OCI-LY3 (cell line): ENCODE measurements at regions not wholly inside any gene's neighbourhood (a gene's known extent, or its start where the extent isn't known, plus 50 kb on each side); places are given as distances from the start of the nearest gene placed in this dataset.

Experiments used
- EZH2phosphoT487 ChIP-seq: fragments of 200-600 bp; shearing (Covaris generic); IDR thresholded peaks from 2 replicates; pipeline ENCODE4 v1.6.1; 2018; ENCODE audit warnings: antibody characterized with exemption, mixed run types, low read depth
- TF ChIP-seq, protein P1 (sequence below): fragments of 200-600, 300-600 bp; sonication (generic); IDR thresholded peaks from 2 replicates; pipeline ENCODE4 v1.5.1; 2014; ENCODE audit warnings: antibody characterized with exemption, low read length, low read depth

DNA sequence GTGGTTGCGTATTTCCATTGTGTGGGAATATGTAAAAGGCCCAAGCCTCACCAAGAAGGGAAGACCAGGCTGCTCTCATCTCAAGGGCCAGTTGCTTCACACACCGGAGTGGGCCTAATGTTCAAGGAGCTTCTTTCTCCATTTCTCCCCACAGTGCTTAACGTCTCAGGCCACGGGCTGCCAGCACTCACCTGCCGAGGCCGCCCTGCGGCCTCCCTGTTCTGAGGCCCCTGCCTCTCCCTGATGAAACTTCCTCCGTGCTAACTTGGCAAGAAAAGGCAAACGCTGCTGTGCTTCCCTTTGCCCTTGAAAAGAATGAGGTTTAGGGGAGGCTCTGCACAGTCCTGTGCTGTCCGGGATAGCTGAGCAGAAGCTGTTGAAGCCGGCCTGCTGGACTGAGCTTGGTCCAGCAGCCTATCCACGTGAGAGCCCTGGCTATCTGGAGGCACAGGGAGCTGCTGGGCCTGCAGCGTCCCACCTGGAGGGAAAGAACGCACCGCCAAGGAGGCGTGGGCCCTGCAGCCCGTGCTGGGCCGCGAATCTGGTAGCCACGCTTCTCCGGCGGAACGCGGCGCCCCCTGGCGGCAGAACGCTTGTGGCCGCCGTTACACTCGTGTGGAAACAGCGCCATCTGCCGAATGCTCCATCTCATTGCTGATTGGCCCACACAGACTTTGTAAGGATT, 73.5 kb upstream of the PRSS3 start:
- TF ChIP-seq, protein P1, sequence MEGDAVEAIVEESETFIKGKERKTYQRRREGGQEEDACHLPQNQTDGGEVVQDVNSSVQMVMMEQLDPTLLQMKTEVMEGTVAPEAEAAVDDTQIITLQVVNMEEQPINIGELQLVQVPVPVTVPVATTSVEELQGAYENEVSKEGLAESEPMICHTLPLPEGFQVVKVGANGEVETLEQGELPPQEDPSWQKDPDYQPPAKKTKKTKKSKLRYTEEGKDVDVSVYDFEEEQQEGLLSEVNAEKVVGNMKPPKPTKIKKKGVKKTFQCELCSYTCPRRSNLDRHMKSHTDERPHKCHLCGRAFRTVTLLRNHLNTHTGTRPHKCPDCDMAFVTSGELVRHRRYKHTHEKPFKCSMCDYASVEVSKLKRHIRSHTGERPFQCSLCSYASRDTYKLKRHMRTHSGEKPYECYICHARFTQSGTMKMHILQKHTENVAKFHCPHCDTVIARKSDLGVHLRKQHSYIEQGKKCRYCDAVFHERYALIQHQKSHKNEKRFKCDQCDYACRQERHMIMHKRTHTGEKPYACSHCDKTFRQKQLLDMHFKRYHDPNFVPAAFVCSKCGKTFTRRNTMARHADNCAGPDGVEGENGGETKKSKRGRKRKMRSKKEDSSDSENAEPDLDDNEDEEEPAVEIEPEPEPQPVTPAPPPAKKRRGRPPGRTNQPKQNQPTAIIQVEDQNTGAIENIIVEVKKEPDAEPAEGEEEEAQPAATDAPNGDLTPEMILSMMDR = peak; percentile 98
- no peak for TF ChIP-seq EZH2phosphoT487
